ENCODE measurements at regions not wholly inside any gene's neighbourhood (a gene's known extent, or its start where the extent isn't known, plus 50 kb on each side); places are given as distances from the start of the nearest gene placed in this dataset.

GRCh38 chr6:41475737-41476357 is 70.3 kb upstream of the FOXP4 start:
- ATAC-seq (ENCODE audit: insufficient read depth, low FRiP score), result no peak

DNA sequence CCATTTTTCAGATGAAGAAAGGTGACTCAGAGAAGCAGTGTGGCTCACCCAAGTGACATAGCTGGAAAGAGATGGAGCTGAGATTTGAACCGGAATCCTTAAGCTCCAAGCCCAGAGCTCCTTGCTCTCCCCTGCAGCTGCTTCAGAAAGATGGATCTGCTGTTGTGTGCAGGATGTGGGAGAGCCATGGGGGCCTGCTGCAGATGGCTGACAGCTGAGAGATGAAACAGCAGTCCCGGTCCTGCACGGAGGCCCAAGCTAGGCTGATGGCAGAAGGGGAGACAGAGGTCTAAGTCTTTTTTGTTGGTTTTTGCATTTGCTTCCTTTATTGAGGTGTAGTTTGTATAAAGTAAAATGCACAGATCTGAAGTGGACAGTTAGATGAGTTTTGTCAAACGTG is 69.8 kb upstream of the FOXP4 start:
- H3K27ac ChIP-seq (ENCODE audit: low read depth in 1 of 2, low read length in 1 of 2), result no peak overlapping the region
- 70 to 77% methylated on average over 4 of the region's 4 CpGs for WGBS, 2 donors
- no peak overlapping the region for H3K4me3 ChIP-seq
- H3K36me3 ChIP-seq (ENCODE audit: control insufficient read depth in 4 of 4, insufficient read depth in 4 of 4, low read length in 4 of 4), result no peaks in the 10 kb centered on the region
- peaks cover 0 to 17% (median 11%) of the 10 kb centered on the region in 5 donors for H3K4me1 ChIP-seq (ENCODE audit: control insufficient read depth in 5 of 5, insufficient read depth in 5 of 5, low read length in 5 of 5)
- TF ChIP-seq, protein P1, sequence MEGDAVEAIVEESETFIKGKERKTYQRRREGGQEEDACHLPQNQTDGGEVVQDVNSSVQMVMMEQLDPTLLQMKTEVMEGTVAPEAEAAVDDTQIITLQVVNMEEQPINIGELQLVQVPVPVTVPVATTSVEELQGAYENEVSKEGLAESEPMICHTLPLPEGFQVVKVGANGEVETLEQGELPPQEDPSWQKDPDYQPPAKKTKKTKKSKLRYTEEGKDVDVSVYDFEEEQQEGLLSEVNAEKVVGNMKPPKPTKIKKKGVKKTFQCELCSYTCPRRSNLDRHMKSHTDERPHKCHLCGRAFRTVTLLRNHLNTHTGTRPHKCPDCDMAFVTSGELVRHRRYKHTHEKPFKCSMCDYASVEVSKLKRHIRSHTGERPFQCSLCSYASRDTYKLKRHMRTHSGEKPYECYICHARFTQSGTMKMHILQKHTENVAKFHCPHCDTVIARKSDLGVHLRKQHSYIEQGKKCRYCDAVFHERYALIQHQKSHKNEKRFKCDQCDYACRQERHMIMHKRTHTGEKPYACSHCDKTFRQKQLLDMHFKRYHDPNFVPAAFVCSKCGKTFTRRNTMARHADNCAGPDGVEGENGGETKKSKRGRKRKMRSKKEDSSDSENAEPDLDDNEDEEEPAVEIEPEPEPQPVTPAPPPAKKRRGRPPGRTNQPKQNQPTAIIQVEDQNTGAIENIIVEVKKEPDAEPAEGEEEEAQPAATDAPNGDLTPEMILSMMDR (IDR thresholded peaks at IDR 0.05; ENCODE audit: control extremely low read depth, extremely low read depth), result no peak
- peak in 1 of 3 donors; percentile 54 for DNase-seq
- ATAC-seq (ENCODE audit: insufficient read depth, low FRiP score), result no peak
- no peak overlapping the region for H3K9ac ChIP-seq (ENCODE audit: insufficient read depth in 1 of 2, low read length in 2 of 2)
- H3K9me3 ChIP-seq (ENCODE audit: control insufficient read depth in 4 of 4, insufficient read depth in 3 of 4, low read length in 3 of 4), result no peaks in the 10 kb centered on the region
- H3K27me3 ChIP-seq (ENCODE audit: control insufficient read depth in 3 of 3, insufficient read depth in 3 of 3, low read length in 2 of 3), result peaks cover 0 to 2% (median 0%) of the 10 kb centered on the region in 3 donors

More at GRCh38 chr6:41475737-41476357, 70.3 kb upstream of the FOXP4 start:
- peaks cover 0 to 2% (median 2%) of the 10 kb centered on the region in 3 donors for H3K27me3 ChIP-seq (ENCODE audit: control insufficient read depth in 3 of 3, insufficient read depth in 3 of 3, low read length in 2 of 3)
- H3K27ac ChIP-seq (ENCODE audit: low read depth in 1 of 2, low read length in 1 of 2), result no peak overlapping the region
- H3K9ac ChIP-seq (ENCODE audit: insufficient read depth in 1 of 2, low read length in 2 of 2), result no peak overlapping the region
- H3K4me3 ChIP-seq, result no peak overlapping the region
- TF ChIP-seq, protein P1 (IDR thresholded peaks at IDR 0.05; ENCODE audit: control extremely low read depth, extremely low read depth), result no peak
- no peak for DNase-seq
- H3K9me3 ChIP-seq (ENCODE audit: control insufficient read depth in 4 of 4, insufficient read depth in 3 of 4, low read length in 3 of 4), result no peaks in the 10 kb centered on the region
- no peaks in the 10 kb centered on the region for H3K36me3 ChIP-seq (ENCODE audit: control insufficient read depth in 4 of 4, insufficient read depth in 4 of 4, low read length in 4 of 4)
- WGBS, 2 donors, result 84 to 90% methylated on average over 6 of the region's 6 CpGs
- peaks cover 0 to 18% (median 12%) of the 10 kb centered on the region in 5 donors for H3K4me1 ChIP-seq (ENCODE audit: control insufficient read depth in 5 of 5, insufficient read depth in 5 of 5, low read length in 5 of 5)

DNA sequence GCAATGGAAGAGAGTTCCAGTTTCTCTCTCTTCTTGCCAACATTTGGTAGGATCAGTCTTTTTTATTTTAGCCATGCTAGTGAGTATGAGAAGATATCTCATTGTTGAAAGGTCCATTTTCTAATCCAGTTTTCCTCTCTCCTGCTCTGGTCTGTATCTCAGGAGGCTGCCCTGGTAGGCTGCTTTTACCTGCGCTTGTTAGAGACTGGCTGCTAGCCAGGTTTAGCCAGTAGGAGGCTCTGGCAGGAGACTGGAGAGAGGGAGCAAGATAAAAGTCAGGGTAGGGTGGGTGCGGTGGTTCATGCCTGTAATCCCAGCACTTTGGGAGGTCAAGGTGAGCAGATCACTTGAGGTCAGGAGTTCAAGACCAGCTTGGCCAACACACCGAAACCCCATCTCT is 68.6 kb upstream of the FOXP4 start:
- Histone ChIP-seq H3K27me3 (ENCODE audit: control insufficient read depth in 3 of 3, insufficient read depth in 3 of 3, low read length in 2 of 3) (peaks cover 0 to 2% (median 0%) of the 10 kb centered on the region in 3 donors), H3K9ac (ENCODE audit: insufficient read depth in 1 of 2, low read length in 2 of 2) (no peak overlapping the region), H3K27ac (ENCODE audit: low read depth in 1 of 2, low read length in 1 of 2) (no peak overlapping the region), H3K36me3 (ENCODE audit: control insufficient read depth in 4 of 4, insufficient read depth in 4 of 4, low read length in 4 of 4) (no peaks in the 10 kb centered on the region), H3K4me1 (ENCODE audit: control insufficient read depth in 5 of 5, insufficient read depth in 5 of 5, low read length in 5 of 5) (peaks cover 0 to 13% (median 4%) of the 10 kb centered on the region in 5 donors), H3K4me3 (no peak overlapping the region), H3K9me3 (ENCODE audit: control insufficient read depth in 4 of 4, insufficient read depth in 3 of 4, low read length in 3 of 4) (no peaks in the 10 kb centered on the region)
- DNase-seq (no peak), ATAC-seq (ENCODE audit: insufficient read depth, low FRiP score) (no peak)
- TF ChIP-seq, protein P1 (IDR thresholded peaks at IDR 0.05; ENCODE audit: control extremely low read depth, extremely low read depth), result no peak
- WGBS, 2 donors, result 74 to 77% methylated on average over 3 of the region's 3 CpGs
